ENCODE measurements at regions not wholly inside any gene's neighbourhood (a gene's known extent, or its start where the extent isn't known, plus 50 kb on each side); places are given as distances from the start of the nearest gene placed in this dataset.

DNA sequence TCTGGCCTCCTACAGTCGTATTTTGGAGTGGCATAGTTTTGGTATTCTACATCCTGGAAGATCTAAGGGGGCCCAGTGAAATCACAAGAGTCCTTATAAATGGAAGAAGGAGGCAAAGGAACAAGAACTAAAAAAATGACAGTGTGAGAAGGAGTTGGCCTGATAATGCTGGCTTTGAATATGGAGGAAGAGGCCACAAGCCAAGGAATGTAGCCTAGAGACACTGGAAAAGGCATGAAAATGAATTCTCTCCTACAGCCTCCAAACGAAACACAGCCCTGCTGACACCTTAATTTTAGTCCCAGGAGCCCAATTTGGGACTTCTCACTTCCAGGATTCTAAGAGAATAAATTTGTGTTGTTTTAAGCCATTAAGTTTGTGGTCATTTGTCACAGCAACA lies 54.6 kb upstream of the LIPC start:
- TF ChIP-seq, protein P1, sequence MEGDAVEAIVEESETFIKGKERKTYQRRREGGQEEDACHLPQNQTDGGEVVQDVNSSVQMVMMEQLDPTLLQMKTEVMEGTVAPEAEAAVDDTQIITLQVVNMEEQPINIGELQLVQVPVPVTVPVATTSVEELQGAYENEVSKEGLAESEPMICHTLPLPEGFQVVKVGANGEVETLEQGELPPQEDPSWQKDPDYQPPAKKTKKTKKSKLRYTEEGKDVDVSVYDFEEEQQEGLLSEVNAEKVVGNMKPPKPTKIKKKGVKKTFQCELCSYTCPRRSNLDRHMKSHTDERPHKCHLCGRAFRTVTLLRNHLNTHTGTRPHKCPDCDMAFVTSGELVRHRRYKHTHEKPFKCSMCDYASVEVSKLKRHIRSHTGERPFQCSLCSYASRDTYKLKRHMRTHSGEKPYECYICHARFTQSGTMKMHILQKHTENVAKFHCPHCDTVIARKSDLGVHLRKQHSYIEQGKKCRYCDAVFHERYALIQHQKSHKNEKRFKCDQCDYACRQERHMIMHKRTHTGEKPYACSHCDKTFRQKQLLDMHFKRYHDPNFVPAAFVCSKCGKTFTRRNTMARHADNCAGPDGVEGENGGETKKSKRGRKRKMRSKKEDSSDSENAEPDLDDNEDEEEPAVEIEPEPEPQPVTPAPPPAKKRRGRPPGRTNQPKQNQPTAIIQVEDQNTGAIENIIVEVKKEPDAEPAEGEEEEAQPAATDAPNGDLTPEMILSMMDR (conservative IDR thresholded peaks at IDR 0.05; ENCODE audit: low read depth, low read length), result no peak
- no peak for TF ChIP-seq EZH2 (IDR thresholded peaks at IDR 0.05; ENCODE audit: borderline replicate concordance, low read depth, low read length, poor library complexity, severe bottlenecking)
